NB4 (cell line): ENCODE measurements at regions not wholly inside any gene's neighbourhood (a gene's known extent, or its start where the extent isn't known, plus 50 kb on each side); places are given as distances from the start of the nearest gene placed in this dataset.

Experiments used
- DNase-seq: peaks from one replicate; pipeline ENCODE4 v3.0.0; 2010; ENCODE audit warnings: low read depth
- H3K4me3 ChIP-seq: one replicate; pipeline ENCODE4 v1.5.1; 2011; ENCODE audit warnings: mild to moderate bottlenecking, low read depth, low read length, moderate library complexity
- MYC ChIP-seq: IDR thresholded peaks from 2 replicates; pipeline ENCODE4 v1.6.1; 2011; ENCODE audit warnings: low read depth, low read length
- POLR2A ChIP-seq: IDR thresholded peaks from 2 replicates; pipeline ENCODE4 v1.6.1; 2011; ENCODE audit warnings: mild to moderate bottlenecking; ENCODE audit not compliant: insufficient read length; ENCODE audit errors: extremely low read depth
- TF ChIP-seq, protein P1 (sequence below): IDR thresholded peaks from 2 replicates; pipeline ENCODE4 v1.6.1; 2011; ENCODE audit warnings: low read depth, low read length
- TF ChIP-seq, protein P2 (sequence below): IDR thresholded peaks from one replicate; pipeline ENCODE4 v1.5.1; 2012; ENCODE audit warnings: low read depth, low read length

DNA sequence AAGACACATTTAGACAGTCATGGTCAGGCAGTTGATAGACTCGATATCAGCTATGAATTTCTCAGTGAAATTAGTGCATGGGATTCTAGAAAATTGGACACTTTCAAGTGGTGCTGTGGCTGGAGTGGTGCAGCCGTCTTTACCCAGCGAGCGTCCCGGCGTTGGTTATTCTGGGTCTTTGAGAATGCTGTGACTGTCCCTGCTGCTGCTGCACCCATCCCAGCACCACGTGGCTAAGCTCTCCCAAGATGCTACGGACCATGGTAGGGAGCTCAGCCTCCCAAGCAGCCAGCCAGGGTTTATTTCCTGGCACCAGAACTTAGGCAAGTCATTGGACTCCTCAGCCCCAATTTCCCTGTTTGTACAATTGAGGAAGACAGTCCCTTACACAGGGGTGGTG lies 147.2 kb upstream of the RPS6KA2 start:
- TF ChIP-seq, protein P1, sequence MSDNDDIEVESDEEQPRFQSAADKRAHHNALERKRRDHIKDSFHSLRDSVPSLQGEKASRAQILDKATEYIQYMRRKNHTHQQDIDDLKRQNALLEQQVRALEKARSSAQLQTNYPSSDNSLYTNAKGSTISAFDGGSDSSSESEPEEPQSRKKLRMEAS: no peak
- TF ChIP-seq, protein P2, sequence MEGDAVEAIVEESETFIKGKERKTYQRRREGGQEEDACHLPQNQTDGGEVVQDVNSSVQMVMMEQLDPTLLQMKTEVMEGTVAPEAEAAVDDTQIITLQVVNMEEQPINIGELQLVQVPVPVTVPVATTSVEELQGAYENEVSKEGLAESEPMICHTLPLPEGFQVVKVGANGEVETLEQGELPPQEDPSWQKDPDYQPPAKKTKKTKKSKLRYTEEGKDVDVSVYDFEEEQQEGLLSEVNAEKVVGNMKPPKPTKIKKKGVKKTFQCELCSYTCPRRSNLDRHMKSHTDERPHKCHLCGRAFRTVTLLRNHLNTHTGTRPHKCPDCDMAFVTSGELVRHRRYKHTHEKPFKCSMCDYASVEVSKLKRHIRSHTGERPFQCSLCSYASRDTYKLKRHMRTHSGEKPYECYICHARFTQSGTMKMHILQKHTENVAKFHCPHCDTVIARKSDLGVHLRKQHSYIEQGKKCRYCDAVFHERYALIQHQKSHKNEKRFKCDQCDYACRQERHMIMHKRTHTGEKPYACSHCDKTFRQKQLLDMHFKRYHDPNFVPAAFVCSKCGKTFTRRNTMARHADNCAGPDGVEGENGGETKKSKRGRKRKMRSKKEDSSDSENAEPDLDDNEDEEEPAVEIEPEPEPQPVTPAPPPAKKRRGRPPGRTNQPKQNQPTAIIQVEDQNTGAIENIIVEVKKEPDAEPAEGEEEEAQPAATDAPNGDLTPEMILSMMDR: no peak
- no peak for TF ChIP-seq POLR2A
- TF ChIP-seq MYC: no peak
- no peak overlapping the region for H3K4me3 ChIP-seq
- DNase-seq: no peak

DNA sequence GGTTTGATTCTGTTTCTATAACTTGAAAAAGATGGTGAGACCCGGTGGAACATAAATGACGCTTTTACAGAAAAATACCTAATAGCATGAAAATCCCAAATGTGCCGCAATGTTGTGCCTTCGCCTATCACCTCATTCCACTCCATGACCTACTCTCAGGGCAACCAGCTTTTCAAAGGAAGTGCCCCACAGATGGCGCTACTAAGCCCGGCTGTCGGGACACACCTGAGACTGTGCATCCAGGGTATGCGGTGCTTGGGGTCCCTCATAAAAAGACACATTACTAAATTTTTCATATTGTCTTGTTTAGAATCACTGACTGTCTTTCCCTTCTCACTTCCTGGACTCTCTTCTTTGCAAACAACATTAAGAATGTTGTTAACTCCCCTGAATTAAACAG lies 145.5 kb upstream of the RPS6KA2 start:
- no peak for DNase-seq
- H3K4me3 ChIP-seq: no peak overlapping the region
- TF ChIP-seq MYC: no peak
- TF ChIP-seq, protein P2: peak; percentile 15

DNA sequence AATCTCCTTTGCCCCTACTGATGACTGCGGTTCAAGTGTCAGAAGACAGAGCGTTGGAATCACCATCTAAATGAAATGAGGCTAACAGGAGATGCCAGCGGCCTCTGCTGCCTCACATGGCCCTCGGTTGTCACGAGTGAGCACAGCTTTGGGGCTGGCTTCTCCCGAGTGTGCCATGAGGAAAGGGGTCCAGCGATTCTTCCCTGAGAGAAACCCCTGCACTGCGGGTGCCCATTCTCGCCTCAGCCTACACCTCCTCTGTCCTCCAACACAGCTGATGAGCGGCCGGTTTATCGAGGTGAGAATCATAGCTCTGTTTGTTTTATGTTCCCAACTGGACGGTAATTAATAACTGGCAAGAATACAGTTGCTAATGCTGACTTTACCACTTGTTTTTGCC lies 144.7 kb upstream of the RPS6KA2 start:
- TF ChIP-seq, protein P1: no peak
- DNase-seq: no peak
- H3K4me3 ChIP-seq: no peak overlapping the region

DNA sequence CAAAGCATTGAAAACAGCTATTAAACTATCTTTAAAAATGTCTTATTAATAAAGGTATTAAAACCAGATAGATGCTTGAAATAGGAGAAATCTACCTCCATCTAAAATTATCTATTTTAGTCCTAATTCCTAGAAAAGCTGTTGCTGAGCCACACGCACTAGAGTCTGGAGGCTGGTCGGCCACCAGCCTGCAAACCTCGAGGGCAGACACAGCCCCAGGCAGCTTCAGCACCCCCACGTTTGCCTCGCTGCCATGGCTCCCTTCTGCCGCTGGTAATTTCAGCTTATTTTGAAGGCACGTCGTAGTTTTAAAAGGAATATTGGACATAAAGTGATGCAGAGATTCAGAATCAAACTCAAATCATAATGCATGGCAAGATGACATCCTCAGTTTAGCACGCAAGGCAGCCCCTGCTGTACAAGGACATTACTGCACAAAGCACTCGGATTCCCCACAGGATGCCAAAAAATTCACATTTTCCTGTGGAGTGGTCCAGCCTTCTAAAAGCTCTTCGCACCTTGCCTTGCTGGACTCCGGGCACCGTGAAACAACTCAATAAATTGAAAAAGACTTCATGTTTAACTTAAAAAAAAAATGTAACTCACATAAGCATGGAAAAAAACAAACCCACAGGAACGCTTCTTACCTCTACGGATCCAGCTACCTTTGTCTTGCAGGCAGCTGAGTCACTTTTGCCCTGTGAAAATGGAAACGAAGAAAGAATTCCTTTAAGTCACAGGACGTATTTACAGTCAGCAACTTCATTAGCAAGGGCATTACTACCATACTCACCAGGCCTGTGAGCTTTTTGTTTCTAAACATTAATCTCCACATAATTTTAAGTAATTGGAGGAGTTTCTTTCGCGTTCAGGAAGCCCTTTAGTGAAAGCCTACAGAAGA lies 143.4 kb upstream of the RPS6KA2 start:
- no peak overlapping the region for H3K4me3 ChIP-seq
- no peak for DNase-seq
- TF ChIP-seq MYC (no peak), POLR2A (no peak)
- TF ChIP-seq, protein P2: no peak
- TF ChIP-seq, protein P1: no peak

DNA sequence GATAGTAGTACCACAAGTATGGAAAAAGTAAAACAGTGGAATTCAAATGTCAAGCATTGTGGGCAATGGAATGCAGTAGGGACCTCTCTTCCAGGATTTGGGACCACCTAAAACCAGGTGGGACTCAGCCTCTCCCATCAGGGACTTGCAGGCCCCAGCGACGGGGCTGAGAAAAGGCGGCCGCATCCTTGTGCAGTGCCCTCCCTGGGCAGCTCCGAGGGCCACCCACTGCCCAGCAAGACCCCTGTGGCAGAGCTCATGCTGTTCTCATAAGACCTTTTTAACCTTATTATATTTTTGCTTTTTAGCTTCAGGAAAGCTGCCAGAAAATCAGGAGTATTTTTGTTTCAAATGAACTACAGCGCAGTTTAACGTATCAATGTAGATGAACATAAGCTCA lies 142.6 kb upstream of the RPS6KA2 start:
- TF ChIP-seq, protein P1: no peak
- no peak for TF ChIP-seq MYC
- TF ChIP-seq POLR2A: no peak
- TF ChIP-seq, protein P2: no peak
- H3K4me3 ChIP-seq: no peak overlapping the region
- DNase-seq: no peak

DNA sequence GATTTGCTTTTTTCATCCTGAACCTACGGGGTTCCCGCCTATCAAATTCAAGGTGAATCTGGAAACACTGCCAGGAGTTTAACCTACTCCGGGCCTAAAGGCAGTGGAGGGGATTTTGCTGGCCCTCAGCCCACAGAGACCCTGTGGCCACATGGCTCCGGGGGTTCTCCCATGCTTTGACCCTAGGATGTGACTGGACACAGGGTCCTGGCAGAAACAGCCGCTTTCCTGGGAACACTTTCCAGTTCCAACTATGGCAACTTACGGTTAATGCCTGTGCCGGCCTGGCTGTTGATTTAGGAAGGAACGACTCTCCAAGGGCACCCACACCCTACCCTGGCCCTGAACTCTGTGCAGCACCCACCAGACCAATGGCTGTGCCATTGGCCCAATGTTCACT lies 141.7 kb upstream of the RPS6KA2 start:
- TF ChIP-seq MYC (no peak), POLR2A (no peak)
- TF ChIP-seq, protein P2: no peak
- TF ChIP-seq, protein P1: no peak
- DNase-seq: no peak
- H3K4me3 ChIP-seq: no peak overlapping the region
